NT2/D1 (cell line): ENCODE measurements at regions not wholly inside any gene's neighbourhood (a gene's known extent, or its start where the extent isn't known, plus 50 kb on each side); places are given as distances from the start of the nearest gene placed in this dataset.
A peak's percentile ranks its signal among the peaks of the same experiment; 100 is the strongest.

ENCODE experiments used
- DNase-seq: peaks from one replicate; pipeline ENCODE4 v3.0.0-alpha.2; 2011; ENCODE audit warnings: low read depth, low spot score
- H3K27me3 ChIP-seq: 2 replicates; pipeline ENCODE4 v1.6.0; 2011; ENCODE audit warnings: mild to moderate bottlenecking; ENCODE audit not compliant: insufficient read length, insufficient read depth
- H3K36me3 ChIP-seq: 2 replicates; pipeline ENCODE4 v1.6.1; 2011; ENCODE audit warnings: mild to moderate bottlenecking, low read length, mixed read lengths; ENCODE audit not compliant: insufficient read depth, insufficient read length
- H3K4me1 ChIP-seq: 2 replicates; pipeline ENCODE4 v1.5.1; 2011; ENCODE audit not compliant: insufficient read depth, insufficient read length
- H3K4me3 ChIP-seq: 2 replicates; pipeline ENCODE4 v1.5.1; 2011; ENCODE audit warnings: low read depth; ENCODE audit not compliant: insufficient read length
- H3K9ac ChIP-seq: 2 replicates; pipeline ENCODE4 v1.6.0; 2011; ENCODE audit warnings: low read depth; ENCODE audit not compliant: insufficient read length
- H3K9me3 ChIP-seq: 2 replicates; pipeline ENCODE4 v1.5.1; 2011; ENCODE audit warnings: mild to moderate bottlenecking, low read length; ENCODE audit not compliant: insufficient read depth
- SUZ12 ChIP-seq: IDR thresholded peaks from 2 replicates; pipeline ENCODE4 v1.6.1; 2011; ENCODE audit not compliant: insufficient read length, insufficient read depth; ENCODE audit errors: extremely low read depth
- YY1 ChIP-seq: IDR thresholded peaks from 2 replicates; pipeline ENCODE4 v1.6.1; 2011; ENCODE audit not compliant: insufficient read length, insufficient read depth
- ZNF274 ChIP-seq: IDR thresholded peaks from 2 replicates; pipeline ENCODE4 v1.6.1; 2011; ENCODE audit warnings: mild to moderate bottlenecking, low read depth, low read length

- Histone ChIP-seq H3K9me3 (peaks cover 10% of the 10 kb centered on the region; the same call in 1 of the 2 replicates), H3K9ac (no peak overlapping the region), H3K4me3 (no peak overlapping the region), H3K4me1 (no peaks in the 10 kb centered on the region), H3K27me3 (no peaks in the 10 kb centered on the region), H3K36me3 (no peaks in the 10 kb centered on the region)
- DNase-seq = no peak
- TF ChIP-seq SUZ12 (no peak), YY1 (no peak), ZNF274 (no peak)
These were observed 266.4 kb upstream of the KLF14 start for GRCh38 chr7:131000389-131000788.

DNA sequence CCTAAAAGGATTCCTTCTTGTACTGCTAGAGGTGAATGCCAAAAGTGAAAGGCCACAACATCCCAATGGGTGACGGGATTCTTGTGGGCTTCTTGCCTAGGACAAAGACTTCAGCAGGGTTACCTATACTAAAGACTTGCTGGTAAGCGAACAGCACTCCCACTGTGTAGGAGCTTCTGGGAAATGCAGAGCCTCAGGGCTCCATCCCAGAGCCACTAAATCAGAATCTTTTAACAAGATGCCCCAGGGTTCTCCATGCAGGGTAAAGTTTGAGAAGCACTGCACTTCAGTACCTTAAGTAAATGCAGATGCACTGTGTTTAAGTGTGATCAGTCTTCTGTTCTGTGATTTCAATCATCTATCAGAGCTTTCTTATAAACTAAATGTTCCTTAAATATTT is 266.9 kb upstream of the KLF14 start:
- no peak for DNase-seq
- no peak for TF ChIP-seq ZNF274
- TF ChIP-seq YY1 = no peak
- no peak for TF ChIP-seq SUZ12
- Histone ChIP-seq H3K9me3 (peaks cover 10% of the 10 kb centered on the region; the same call in 1 of the 2 replicates), H3K4me3 (no peak overlapping the region), H3K36me3 (no peaks in the 10 kb centered on the region), H3K9ac (no peak overlapping the region), H3K4me1 (no peaks in the 10 kb centered on the region), H3K27me3 (no peaks in the 10 kb centered on the region)

GRCh38 chr7:131002600-131002999 is 268.6 kb upstream of the KLF14 start:
- Histone ChIP-seq H3K4me3 (no peak overlapping the region), H3K4me1 (no peaks in the 10 kb centered on the region), H3K27me3 (no peaks in the 10 kb centered on the region), H3K9me3 (peaks cover 10% of the 10 kb centered on the region; the same call in 1 of the 2 replicates), H3K9ac (no peak overlapping the region), H3K36me3 (no peaks in the 10 kb centered on the region)
- no peak for TF ChIP-seq SUZ12
- TF ChIP-seq YY1 = no peak
- TF ChIP-seq ZNF274 = no peak
- no peak for DNase-seq

GRCh38 chr7:131003634-131004033 is 269.6 kb upstream of the KLF14 start:
- Histone ChIP-seq H3K9me3 (peaks cover 10% of the 10 kb centered on the region; the same call in 1 of the 2 replicates), H3K4me1 (no peaks in the 10 kb centered on the region), H3K9ac (no peak overlapping the region), H3K36me3 (no peaks in the 10 kb centered on the region), H3K4me3 (no peak overlapping the region), H3K27me3 (no peaks in the 10 kb centered on the region)
- TF ChIP-seq SUZ12 (no peak), YY1 (no peak), ZNF274 (no peak)
- no peak for DNase-seq

DNA sequence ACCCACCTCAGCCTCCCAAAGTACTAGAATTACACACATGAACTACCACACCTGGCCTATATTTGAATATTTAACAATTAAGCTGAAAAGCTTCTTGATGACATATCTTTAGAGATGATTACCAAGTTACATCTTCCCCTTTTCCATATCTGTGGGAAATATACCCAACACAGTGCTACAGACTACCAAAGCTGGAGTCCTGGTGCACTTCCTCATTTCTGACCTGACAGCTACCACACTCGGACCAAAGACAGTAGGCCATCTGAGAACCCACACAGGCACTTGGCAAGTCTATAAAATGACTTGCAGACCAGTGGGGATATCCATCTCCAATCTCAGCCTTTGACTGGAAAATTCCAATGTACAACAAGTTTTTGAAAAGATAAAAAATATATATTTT is 270.4 kb upstream of the KLF14 start:
- no peaks in the 10 kb centered on the region for H3K4me1 ChIP-seq
- TF ChIP-seq YY1 (no peak), ZNF274 (no peak), SUZ12 (no peak)

GRCh38 chr7:131007439-131008330 is 273.7 kb upstream of the KLF14 start:
- Histone ChIP-seq H3K4me1 (no peaks in the 10 kb centered on the region), H3K4me3 (no peak overlapping the region), H3K36me3 (no peaks in the 10 kb centered on the region), H3K27me3 (no peaks in the 10 kb centered on the region), H3K9me3 (0 out of 2 replicates have a peak, but pooled peaks cover 3% of the 10 kb centered on the region), H3K9ac (no peak overlapping the region)
- no peak for TF ChIP-seq ZNF274
- DNase-seq = peak; percentile 35

More for the DNA sequence above, 270.4 kb upstream of the KLF14 start:
- Histone ChIP-seq H3K4me3 (no peak overlapping the region), H3K9me3 (peaks cover 10% of the 10 kb centered on the region; the same call in 1 of the 2 replicates), H3K36me3 (no peaks in the 10 kb centered on the region), H3K9ac (no peak overlapping the region), H3K27me3 (no peaks in the 10 kb centered on the region)
- no peak for DNase-seq

GRCh38 chr7:131008840-131009711 is 275.1 kb upstream of the KLF14 start:
- no peaks in the 10 kb centered on the region for H3K36me3 ChIP-seq
- no peaks in the 10 kb centered on the region for H3K4me1 ChIP-seq
- DNase-seq = no peak
- no peaks in the 10 kb centered on the region for H3K27me3 ChIP-seq
- H3K9ac ChIP-seq = no peak overlapping the region
- no peaks in the 10 kb centered on the region for H3K9me3 ChIP-seq
- TF ChIP-seq ZNF274 (no peak), YY1 (no peak), SUZ12 (no peak)
- H3K4me3 ChIP-seq = no peak overlapping the region
